GM18861 (cell line): ENCODE measurements at regions not wholly inside any gene's neighbourhood (a gene's known extent, or its start where the extent isn't known, plus 50 kb on each side); places are given as distances from the start of the nearest gene placed in this dataset.

Experiments used
- ATAC-seq: cut with Tn5 transposase; IDR thresholded peaks from one replicate; pipeline ENCODE4 v1.9.1; 2021; ENCODE audit not compliant: unreplicated experiment

GRCh38 chr6:140061110-140062042 is 686.9 kb upstream of the CITED2 start:
- ATAC-seq = no peak

GRCh38 chr6:140059947-140060346 is 685.5 kb upstream of the CITED2 start:
- ATAC-seq = no peak

- no peak for ATAC-seq
Measured at GRCh38 chr6:140058863-140059262, 684.4 kb upstream of the CITED2 start.

GRCh38 chr6:140052736-140053729 is 678.6 kb upstream of the CITED2 start:
- no peak for ATAC-seq

GRCh38 chr6:140051521-140052512 is 677.4 kb upstream of the CITED2 start:
- ATAC-seq = no peak

GRCh38 chr6:140050101-140050995 is 675.9 kb upstream of the CITED2 start:
- ATAC-seq = no peak

- ATAC-seq = no peak
Measured at GRCh38 chr6:140049251-140049650, 674.8 kb upstream of the CITED2 start.

- no peak for ATAC-seq
Measured at GRCh38 chr6:140048202-140048790, 673.8 kb upstream of the CITED2 start.

- ATAC-seq = no peak
Measured at GRCh38 chr6:140047321-140047720, 672.9 kb upstream of the CITED2 start.

GRCh38 chr6:140046016-140046632 is 671.7 kb upstream of the CITED2 start:
- no peak for ATAC-seq

GRCh38 chr6:140045116-140045515 is 670.7 kb upstream of the CITED2 start:
- no peak for ATAC-seq

GRCh38 chr6:140044626-140045025 is 670.2 kb upstream of the CITED2 start:
- no peak for ATAC-seq

- no peak for ATAC-seq
Measured at GRCh38 chr6:140043762-140044378, 669.4 kb upstream of the CITED2 start.

GRCh38 chr6:140043357-140043756 is 668.9 kb upstream of the CITED2 start:
- no peak for ATAC-seq

GRCh38 chr6:140041571-140042332 is 667.3 kb upstream of the CITED2 start:
- no peak for ATAC-seq

GRCh38 chr6:140041056-140041455 is 666.6 kb upstream of the CITED2 start:
- no peak for ATAC-seq

- no peak for ATAC-seq
Measured at GRCh38 chr6:140040396-140040795, 665.9 kb upstream of the CITED2 start.
